Gastroesophageal sphincter (tissue), 3 donors: ENCODE measurements at regions not wholly inside any gene's neighbourhood (a gene's known extent, or its start where the extent isn't known, plus 50 kb on each side); places are given as distances from the start of the nearest gene placed in this dataset.

Experiments
- POLR2A ChIP-seq, 2 donors: fragments of 450-650 bp; IDR thresholded peaks; one replicate each; pipeline ENCODE4 v1.6.1; 2017; ENCODE audit warnings: antibody characterized with exemption in 2 of 2, mild to moderate bottlenecking in 2 of 2, moderate library complexity in 1 of 2
- TF ChIP-seq, protein P1 (sequence below), 4 experiments: fragments of 200-600 bp in 2 of 4; fragments of 450-650 bp in 2 of 4; sonication (generic) in 1 of 4; IDR thresholded peaks; one replicate each; pipeline ENCODE4 v1.5.1; 2017 to 2019; ENCODE audit warnings: antibody characterized with exemption in 4 of 4, mild to moderate bottlenecking in 2 of 4, moderate library complexity in 2 of 4

DNA sequence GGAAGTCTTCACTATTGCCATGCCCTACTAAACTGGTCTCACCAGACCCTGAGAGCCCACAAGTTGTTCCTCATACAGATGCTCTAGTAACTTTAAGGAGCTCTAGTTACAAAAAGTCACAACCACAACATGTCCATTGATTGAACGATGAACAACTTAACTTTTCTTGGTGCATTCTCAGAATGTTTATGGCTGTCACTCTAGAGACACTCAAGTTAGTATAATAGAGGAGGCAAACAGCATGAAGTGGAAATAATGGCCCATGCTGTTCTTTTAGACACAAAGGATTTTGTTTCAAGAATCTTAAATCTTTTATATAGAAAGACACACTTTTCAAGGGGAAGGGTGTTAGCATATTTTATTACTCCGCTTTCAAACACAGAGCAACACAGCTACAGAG lies 934.4 kb downstream of the HACE1 start:
- TF ChIP-seq POLR2A (IDR thresholded peaks at IDR 0.05) = no peak
- TF ChIP-seq, protein P1, sequence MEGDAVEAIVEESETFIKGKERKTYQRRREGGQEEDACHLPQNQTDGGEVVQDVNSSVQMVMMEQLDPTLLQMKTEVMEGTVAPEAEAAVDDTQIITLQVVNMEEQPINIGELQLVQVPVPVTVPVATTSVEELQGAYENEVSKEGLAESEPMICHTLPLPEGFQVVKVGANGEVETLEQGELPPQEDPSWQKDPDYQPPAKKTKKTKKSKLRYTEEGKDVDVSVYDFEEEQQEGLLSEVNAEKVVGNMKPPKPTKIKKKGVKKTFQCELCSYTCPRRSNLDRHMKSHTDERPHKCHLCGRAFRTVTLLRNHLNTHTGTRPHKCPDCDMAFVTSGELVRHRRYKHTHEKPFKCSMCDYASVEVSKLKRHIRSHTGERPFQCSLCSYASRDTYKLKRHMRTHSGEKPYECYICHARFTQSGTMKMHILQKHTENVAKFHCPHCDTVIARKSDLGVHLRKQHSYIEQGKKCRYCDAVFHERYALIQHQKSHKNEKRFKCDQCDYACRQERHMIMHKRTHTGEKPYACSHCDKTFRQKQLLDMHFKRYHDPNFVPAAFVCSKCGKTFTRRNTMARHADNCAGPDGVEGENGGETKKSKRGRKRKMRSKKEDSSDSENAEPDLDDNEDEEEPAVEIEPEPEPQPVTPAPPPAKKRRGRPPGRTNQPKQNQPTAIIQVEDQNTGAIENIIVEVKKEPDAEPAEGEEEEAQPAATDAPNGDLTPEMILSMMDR (IDR thresholded peaks at IDR 0.05) = no peak
